Panc1 (cell line): ENCODE measurements at regions not wholly inside any gene's neighbourhood (a gene's known extent, or its start where the extent isn't known, plus 50 kb on each side); places are given as distances from the start of the nearest gene placed in this dataset.
"Not testable (repeated sequence)": the region's sequence is repeated elsewhere in the genome, so short reads cannot be mapped to it uniquely, and the experiment has no call there.

ENCODE experiments used
- CTCF ChIP-seq: fragments of 450-650 bp; IDR thresholded peaks from 2 replicates; pipeline ENCODE4 v1.5.1; 2017; ENCODE audit warnings: mild to moderate bottlenecking
- SIN3A ChIP-seq: IDR thresholded peaks from 2 replicates; pipeline ENCODE4 v1.6.1; 2012; ENCODE audit warnings: low read depth, mild to moderate bottlenecking, low read length, moderate library complexity, borderline replicate concordance; ENCODE audit not compliant: insufficient read depth

- TF ChIP-seq CTCF, SIN3A: not testable (repeated sequence)
Observed at GRCh38 chr5:122515210-122515609, 203.2 kb downstream of the SNCAIP start.
